ENCODE measurements at regions not wholly inside any gene's neighbourhood (a gene's known extent, or its start where the extent isn't known, plus 50 kb on each side); places are given as distances from the start of the nearest gene placed in this dataset.

- no peak for TF ChIP-seq CTCF (IDR thresholded peaks at IDR 0.05; ENCODE audit: low read depth, low read length)
- Histone ChIP-seq H3K36me3 (no peaks in the 10 kb centered on the region), H3K4me3 (ENCODE audit: low read depth, low read length) (no peak overlapping the region), H3K27ac (no peak overlapping the region), H3K27me3 (ENCODE audit: insufficient read depth, low read depth, severe bottlenecking) (no peaks in the 10 kb centered on the region), H3K9me3 (ENCODE audit: severe bottlenecking) (no peaks in the 10 kb centered on the region)
- no peak for DNase-seq
These were observed 735.2 kb upstream of the ANKRD30A start for GRCh38 chr10:36390221-36390620.

- Histone ChIP-seq H3K36me3 (no peaks in the 10 kb centered on the region), H3K4me3 (ENCODE audit: low read depth, low read length) (no peak overlapping the region), H3K27ac (no peak overlapping the region), H3K9me3 (ENCODE audit: severe bottlenecking) (no peaks in the 10 kb centered on the region), H3K27me3 (ENCODE audit: insufficient read depth, low read depth, severe bottlenecking) (no peaks in the 10 kb centered on the region)
- DNase-seq: no peak
- no peak for TF ChIP-seq CTCF (IDR thresholded peaks at IDR 0.05; ENCODE audit: low read depth, low read length)
These were observed 737.2 kb upstream of the ANKRD30A start for GRCh38 chr10:36388166-36388565.

GRCh38 chr10:36385693-36386092, 739.7 kb upstream of the ANKRD30A start:
- Histone ChIP-seq H3K4me3 (ENCODE audit: low read depth, low read length) (no peak overlapping the region), H3K36me3 (no peaks in the 10 kb centered on the region), H3K9me3 (ENCODE audit: severe bottlenecking) (no peaks in the 10 kb centered on the region), H3K27ac (no peak overlapping the region), H3K27me3 (ENCODE audit: insufficient read depth, low read depth, severe bottlenecking) (no peaks in the 10 kb centered on the region)
- DNase-seq: no peak
- TF ChIP-seq CTCF (IDR thresholded peaks at IDR 0.05; ENCODE audit: low read depth, low read length): no peak

- Histone ChIP-seq H3K27ac (no peak overlapping the region), H3K36me3 (no peaks in the 10 kb centered on the region), H3K27me3 (ENCODE audit: insufficient read depth, low read depth, severe bottlenecking) (no peaks in the 10 kb centered on the region), H3K9me3 (ENCODE audit: severe bottlenecking) (no peaks in the 10 kb centered on the region), H3K4me3 (ENCODE audit: low read depth, low read length) (no peak overlapping the region)
- no peak for TF ChIP-seq CTCF (IDR thresholded peaks at IDR 0.05; ENCODE audit: low read depth, low read length)
- no peak for DNase-seq
These were observed 741.3 kb upstream of the FZD8 start for GRCh38 chr10:36383349-36383748.

- no peak for TF ChIP-seq CTCF (IDR thresholded peaks at IDR 0.05; ENCODE audit: low read depth, low read length)
- Histone ChIP-seq H3K27me3 (ENCODE audit: insufficient read depth, low read depth, severe bottlenecking) (no peaks in the 10 kb centered on the region), H3K9me3 (ENCODE audit: severe bottlenecking) (no peaks in the 10 kb centered on the region), H3K4me3 (ENCODE audit: low read depth, low read length) (no peak overlapping the region), H3K27ac (no peak overlapping the region), H3K36me3 (no peaks in the 10 kb centered on the region)
- DNase-seq: no peak
These were observed 739.7 kb upstream of the FZD8 start for GRCh38 chr10:36381748-36382147.

GRCh38 chr10:36380538-36380937, 738.4 kb upstream of the FZD8 start:
- H3K27ac ChIP-seq: no peak overlapping the region
- DNase-seq: no peak
- no peaks in the 10 kb centered on the region for H3K27me3 ChIP-seq (ENCODE audit: insufficient read depth, low read depth, severe bottlenecking)
- no peaks in the 10 kb centered on the region for H3K9me3 ChIP-seq (ENCODE audit: severe bottlenecking)
- H3K4me3 ChIP-seq (ENCODE audit: low read depth, low read length): no peak overlapping the region
- no peak for TF ChIP-seq CTCF (IDR thresholded peaks at IDR 0.05; ENCODE audit: low read depth, low read length)
- no peaks in the 10 kb centered on the region for H3K36me3 ChIP-seq
